Hematopoietic multipotent progenitor cell treated with erythropoietin and hydrocortisone succinate and interleukin-3 and kit ligand, for 4 days (in vitro differentiated cells): ENCODE measurements at regions not wholly inside any gene's neighbourhood (a gene's known extent, or its start where the extent isn't known, plus 50 kb on each side); places are given as distances from the start of the nearest gene placed in this dataset.

Source experiments
- DNase-seq: peaks from one replicate; pipeline ENCODE4 v3.0.0-alpha.2; 2015

GRCh38 chr11:116642481-116642880 lies 130.3 kb downstream of the BUD13 start:
- no peak for DNase-seq

- DNase-seq = peak; percentile 53
These were observed 131.2 kb downstream of the BUD13 start for GRCh38 chr11:116641561-116642045.

DNA sequence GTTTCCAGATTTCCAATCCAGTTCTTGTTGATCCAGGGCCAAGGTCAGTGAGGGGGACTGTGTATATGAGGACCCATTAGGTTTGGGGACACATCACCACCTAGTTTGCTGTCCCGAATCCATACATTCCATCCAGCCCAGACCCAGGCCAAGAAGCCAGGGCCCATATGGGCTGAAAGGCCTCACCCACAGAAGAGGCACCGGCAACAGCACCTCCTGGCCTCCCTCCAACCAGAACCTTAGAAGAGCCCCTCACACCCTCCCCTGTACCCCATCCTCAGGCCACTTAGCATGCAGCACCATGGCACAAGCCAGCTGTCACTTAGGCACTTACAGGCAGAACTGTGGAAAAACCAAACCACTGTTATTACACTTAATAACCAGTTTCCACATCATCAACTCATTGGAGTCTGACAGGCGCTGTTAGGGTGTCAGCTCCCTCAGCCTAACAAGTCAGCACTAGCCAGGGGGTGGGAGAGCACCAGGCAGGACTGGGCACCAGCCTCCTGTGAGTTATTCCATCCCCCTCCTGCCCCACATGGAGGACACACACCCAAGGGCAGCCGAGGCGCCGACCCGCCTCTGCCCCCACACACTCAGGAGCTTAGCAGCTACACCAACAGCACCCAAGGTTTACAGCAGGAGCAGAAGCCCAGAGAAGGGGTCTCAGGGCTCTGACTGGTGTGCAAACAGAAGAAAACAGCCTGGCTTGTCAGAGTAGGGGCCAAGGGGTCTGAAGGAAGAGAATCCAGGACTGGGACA lies 132.0 kb downstream of the BUD13 start:
- no peak for DNase-seq

DNA sequence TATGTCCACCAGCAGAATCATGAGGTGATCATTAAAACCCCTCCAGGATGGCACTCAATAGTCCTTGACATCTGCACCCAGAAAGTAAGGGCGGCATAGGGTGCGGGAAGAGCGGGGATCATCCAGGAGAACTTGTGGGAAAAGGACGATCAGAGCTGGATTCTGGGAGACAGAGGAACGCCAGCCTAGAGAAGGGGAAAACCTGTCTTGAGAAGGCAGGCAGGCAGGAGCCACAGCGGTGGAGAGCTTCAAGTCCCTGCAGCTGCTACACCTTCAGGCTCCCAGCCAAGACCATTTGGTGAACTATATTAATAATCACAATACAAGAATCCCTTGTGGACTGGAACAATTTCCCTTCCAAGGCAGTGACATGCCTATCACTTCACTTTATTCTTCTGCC lies 134.3 kb downstream of the BUD13 start:
- DNase-seq = no peak

DNA sequence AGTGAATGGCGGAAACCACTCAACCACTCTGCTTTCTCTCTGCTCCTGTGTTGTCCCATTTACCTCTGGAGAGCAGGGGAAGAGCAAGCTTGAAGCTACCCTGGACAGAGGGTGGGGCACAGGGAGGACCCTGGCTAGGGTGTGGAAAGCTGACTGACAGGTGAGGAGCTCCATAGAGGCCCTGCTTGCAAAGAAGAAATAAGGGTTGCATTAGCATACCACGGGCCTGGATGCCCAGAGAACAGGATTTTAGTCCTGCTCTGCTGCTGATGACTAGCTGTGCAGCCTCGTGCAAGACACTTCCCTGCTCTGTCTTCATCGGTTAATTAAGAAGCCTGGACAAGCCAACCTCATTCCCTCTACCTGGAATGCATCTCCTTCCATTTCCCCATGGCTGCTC lies 135.0 kb downstream of the BUD13 start:
- DNase-seq = no peak

- no peak for DNase-seq
These were observed 136.4 kb downstream of the BUD13 start for GRCh38 chr11:116636341-116636929.

- no peak for DNase-seq
These were observed 141.6 kb downstream of the BUD13 start for GRCh38 chr11:116631201-116631600.

- no peak for DNase-seq
These were observed 154.3 kb downstream of the BUD13 start for GRCh38 chr11:116618461-116618860.

DNA sequence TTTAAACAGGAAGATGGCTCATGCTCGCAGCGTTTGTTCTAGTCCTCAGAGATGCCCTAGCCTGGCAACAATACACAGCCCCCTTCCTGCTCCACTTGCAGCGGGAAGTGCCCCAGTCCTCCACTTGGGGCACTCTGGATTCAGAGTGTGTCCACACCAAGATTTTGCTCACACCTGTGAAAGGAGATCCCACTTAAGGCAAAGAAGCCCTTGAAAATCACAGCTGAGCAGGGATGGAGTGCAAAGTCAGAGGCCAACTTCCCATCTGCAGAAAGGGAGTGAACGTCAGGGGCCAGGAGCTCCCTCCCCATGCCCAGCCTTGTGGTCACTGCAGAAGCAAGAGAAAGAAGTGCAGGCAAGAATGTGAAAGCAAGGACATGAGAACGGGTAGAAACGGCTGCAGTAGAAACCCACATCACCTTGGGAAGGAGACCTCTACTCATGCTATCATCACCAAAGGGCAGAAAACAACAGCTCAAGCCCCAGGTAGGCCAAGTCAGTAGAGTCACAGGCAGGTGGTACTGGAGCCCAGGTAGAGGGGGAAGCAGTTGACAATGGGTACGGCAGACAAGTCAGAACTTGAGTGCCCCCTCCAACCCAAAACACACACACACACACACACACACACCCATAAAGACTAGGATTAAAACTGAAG lies 157.4 kb downstream of the BUD13 start:
- no peak for DNase-seq

DNA sequence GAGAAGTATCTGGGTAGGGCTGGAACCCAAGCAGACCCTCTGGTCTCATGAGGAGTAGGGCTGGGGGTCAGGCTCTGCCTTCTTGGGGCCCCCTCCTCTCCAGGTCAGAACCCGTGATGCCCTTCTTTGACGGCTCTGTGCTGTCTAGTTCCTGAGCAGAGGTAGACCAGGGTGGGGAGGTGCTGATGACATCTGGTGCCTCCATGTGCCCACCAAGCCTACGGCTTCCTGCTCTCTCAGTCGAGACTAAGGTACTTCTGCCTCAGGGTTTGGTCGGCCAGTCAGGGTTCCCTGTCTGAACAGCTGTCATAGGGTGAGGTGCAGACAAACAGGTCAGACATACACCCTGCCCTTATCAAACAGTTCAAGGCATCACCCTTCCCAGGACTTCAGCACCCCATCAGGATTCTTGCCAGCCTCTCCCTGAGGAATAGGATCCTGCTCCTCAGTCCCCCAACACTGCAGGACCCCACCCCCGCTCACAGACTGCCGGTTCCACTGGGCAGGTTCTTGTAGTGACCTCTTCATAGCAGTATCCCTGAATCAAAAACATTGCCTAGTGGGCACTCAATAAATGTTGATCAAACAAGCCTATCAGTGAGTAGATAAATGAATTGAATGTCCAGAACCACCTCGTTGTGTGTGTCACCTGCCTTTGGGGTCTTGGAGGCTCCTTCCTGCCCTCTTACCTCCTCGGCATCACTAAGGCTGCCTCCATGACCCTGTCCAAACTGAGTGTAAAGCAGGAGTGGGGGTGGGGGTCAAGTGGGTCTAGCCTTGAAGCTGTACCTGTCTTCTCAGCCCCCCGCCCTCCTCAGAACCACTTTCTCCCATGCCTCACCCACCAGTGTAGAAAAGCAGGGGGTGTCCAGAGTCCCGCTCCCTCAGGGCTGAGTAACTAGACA lies 158.2 kb downstream of the BUD13 start:
- DNase-seq = no peak

DNA sequence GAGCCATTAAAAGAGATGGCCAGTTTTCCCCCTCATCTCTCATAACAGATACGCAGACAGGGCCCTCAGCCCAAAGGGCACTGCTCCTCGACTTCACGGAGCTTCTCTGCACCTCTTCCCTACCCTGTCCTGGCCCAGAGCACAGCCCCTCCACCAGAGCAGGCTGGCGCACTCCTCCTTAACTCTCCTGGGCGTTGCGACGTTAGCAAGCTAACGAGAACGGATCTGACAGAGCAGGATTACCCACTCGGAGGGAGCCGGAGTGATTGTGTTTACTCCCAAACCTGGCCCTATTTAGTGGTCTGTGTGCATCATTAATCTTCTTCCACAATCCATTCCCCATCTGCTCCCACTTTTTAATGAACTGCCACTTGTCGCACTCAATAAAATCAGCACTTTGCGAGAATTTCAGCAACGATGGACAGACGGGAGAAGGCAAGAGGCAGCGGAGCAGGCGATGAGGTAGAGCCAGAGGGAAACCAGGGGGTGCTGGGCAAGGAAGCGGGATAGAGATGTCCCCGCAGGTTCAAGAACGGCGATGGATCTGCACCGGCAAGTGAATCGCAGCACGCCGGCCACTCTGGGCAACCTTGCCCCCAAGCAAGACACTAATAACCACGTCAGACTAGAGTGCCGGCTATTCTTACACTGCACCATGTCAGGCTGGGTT lies 159.4 kb downstream of the BUD13 start:
- DNase-seq = no peak

- DNase-seq = no peak
These were observed 160.7 kb downstream of the BUD13 start for GRCh38 chr11:116611998-116612620.

GRCh38 chr11:116610190-116610589 lies 162.6 kb downstream of the BUD13 start:
- DNase-seq = no peak

GRCh38 chr11:116607027-116607426 lies 165.8 kb downstream of the BUD13 start:
- no peak for DNase-seq

DNA sequence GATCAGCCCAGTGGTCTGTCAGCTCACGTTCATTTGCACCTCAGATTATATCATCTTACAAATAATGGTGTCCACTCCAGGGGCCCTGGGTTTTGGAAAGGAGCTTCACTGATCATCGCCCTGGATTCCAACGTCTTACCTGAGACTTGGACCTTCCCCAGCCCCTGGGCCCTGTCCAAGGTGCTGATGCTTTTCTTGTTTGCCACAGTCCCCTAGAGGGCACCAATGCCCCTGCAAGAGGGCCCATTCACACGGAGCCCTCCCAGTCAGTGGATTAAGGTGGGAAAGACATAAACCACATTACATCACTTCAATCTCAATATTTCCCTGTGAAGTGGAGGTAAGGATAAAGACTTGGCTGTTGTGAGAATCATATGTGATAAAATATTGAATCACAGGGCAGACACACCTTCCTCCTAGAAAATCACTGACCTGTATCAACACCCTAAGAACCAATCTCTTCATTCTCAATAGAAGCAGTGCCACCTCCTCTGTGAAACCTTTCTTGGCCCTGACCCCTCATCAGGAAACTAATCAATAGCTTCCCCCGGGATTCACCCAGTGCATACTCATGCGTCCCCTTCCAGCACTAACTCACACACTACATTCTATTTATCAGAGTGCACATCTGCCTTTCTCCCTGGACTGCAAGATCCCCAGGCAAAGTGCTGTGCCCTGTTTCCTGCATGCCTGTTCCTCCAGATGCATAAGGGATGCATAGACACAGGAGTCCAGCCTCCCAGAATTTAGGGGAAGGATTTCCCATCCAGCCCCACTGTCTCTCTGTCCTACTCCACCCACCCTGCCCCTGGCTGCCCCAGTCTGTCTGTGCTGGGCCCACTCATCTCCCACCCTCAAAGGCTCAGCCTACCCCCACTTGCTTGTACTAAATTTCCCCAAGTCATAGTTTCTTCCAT lies 167.0 kb downstream of the BUD13 start:
- DNase-seq = peak; percentile 84

GRCh38 chr11:116603728-116604323 lies 169.0 kb downstream of the BUD13 start:
- no peak for DNase-seq

GRCh38 chr11:116602637-116602942 lies 170.2 kb downstream of the BUD13 start:
- DNase-seq = no peak

- DNase-seq = peak; percentile 64
These were observed 170.8 kb downstream of the BUD13 start for GRCh38 chr11:116601814-116602636.

- DNase-seq = no peak
These were observed 171.9 kb downstream of the BUD13 start for GRCh38 chr11:116600930-116601329.

- no peak for DNase-seq
These were observed 174.2 kb downstream of the BUD13 start for GRCh38 chr11:116598556-116598955.
